Left ventricle myocardium inferior (tissue), 1 donor: ENCODE measurements at regions not wholly inside any gene's neighbourhood (a gene's known extent, or its start where the extent isn't known, plus 50 kb on each side); places are given as distances from the start of the nearest gene placed in this dataset.

Experiments
- DNase-seq: peaks from one replicate; pipeline ENCODE4 v3.0.0-alpha.2; 2020
- H3K27ac ChIP-seq: fragments of 200-600 bp; replicated peaks from 2 replicates; pipeline ENCODE4 v1.8.0; 2021
- H3K27me3 ChIP-seq: fragments of 200-600 bp; 2 replicates; pipeline ENCODE4 v1.8.0; 2021; ENCODE audit warnings: low read depth
- H3K36me3 ChIP-seq: fragments of 200-600 bp; 2 replicates; pipeline ENCODE4 v1.8.0; 2021
- H3K4me1 ChIP-seq: fragments of 200-600 bp; 2 replicates; pipeline ENCODE4 v1.8.0; 2021
- H3K4me3 ChIP-seq: fragments of 200-600 bp; 2 replicates; pipeline ENCODE4 v1.8.0; 2021; ENCODE audit warnings: mild to moderate bottlenecking, moderate library complexity
- H3K9me3 ChIP-seq: fragments of 200-600 bp; replicated peaks from 2 replicates; pipeline ENCODE4 v1.8.0; 2021
- intact Hi-C: fragments of 100-400 bp; cut with micrococcal nuclease; formaldehyde crosslinking; loops from one replicate; pipeline ENCODE4 v1.11.0; 2022
- TF ChIP-seq, protein P1 (sequence below): fragments of 200-600 bp; IDR thresholded peaks from 2 replicates; pipeline ENCODE4 v1.8.0; 2021; ENCODE audit warnings: antibody characterized with exemption, mild to moderate bottlenecking, borderline replicate concordance
- donor health status: DM: no; HTN: yes; CAD: no; lungs with severe emphysema.

GRCh38 chr15:66932634-66933024 is 132.8 kb upstream of the SMAD3 start:
- TF ChIP-seq, protein P1, sequence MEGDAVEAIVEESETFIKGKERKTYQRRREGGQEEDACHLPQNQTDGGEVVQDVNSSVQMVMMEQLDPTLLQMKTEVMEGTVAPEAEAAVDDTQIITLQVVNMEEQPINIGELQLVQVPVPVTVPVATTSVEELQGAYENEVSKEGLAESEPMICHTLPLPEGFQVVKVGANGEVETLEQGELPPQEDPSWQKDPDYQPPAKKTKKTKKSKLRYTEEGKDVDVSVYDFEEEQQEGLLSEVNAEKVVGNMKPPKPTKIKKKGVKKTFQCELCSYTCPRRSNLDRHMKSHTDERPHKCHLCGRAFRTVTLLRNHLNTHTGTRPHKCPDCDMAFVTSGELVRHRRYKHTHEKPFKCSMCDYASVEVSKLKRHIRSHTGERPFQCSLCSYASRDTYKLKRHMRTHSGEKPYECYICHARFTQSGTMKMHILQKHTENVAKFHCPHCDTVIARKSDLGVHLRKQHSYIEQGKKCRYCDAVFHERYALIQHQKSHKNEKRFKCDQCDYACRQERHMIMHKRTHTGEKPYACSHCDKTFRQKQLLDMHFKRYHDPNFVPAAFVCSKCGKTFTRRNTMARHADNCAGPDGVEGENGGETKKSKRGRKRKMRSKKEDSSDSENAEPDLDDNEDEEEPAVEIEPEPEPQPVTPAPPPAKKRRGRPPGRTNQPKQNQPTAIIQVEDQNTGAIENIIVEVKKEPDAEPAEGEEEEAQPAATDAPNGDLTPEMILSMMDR, result no peak
- H3K27me3 ChIP-seq, result no peaks in the 10 kb centered on the region

GRCh38 chr15:66933932-66934867 is 131.2 kb upstream of the SMAD3 start:
- no peak for DNase-seq
- TF ChIP-seq, protein P1, result no peak
- intact Hi-C loops, result no loop called here
- no peaks in the 10 kb centered on the region for H3K27me3 ChIP-seq
- H3K4me3 ChIP-seq, result no peak overlapping the region
- H3K4me1 ChIP-seq, result peaks cover 37% of the 10 kb centered on the region
- H3K36me3 ChIP-seq, result no peaks in the 10 kb centered on the region
- no peak overlapping the region for H3K27ac ChIP-seq
- peaks cover 15% of the 10 kb centered on the region for H3K9me3 ChIP-seq

More at GRCh38 chr15:66932634-66933024, 132.8 kb upstream of the SMAD3 start:
- intact Hi-C loops, result no loop called here
- Histone ChIP-seq H3K4me3 (no peak overlapping the region), H3K36me3 (no peaks in the 10 kb centered on the region), H3K9me3 (peaks cover 10% of the 10 kb centered on the region), H3K27ac (peak overlapping the region; percentile 47), H3K4me1 (peaks cover 47% of the 10 kb centered on the region)
- no peak for DNase-seq

GRCh38 chr15:66934868-66935520 is 130.4 kb upstream of the SMAD3 start:
- H3K27me3 ChIP-seq, result no peaks in the 10 kb centered on the region
- no peak for DNase-seq
- H3K4me1 ChIP-seq, result peaks cover 37% of the 10 kb centered on the region
- H3K36me3 ChIP-seq, result no peaks in the 10 kb centered on the region
- H3K4me3 ChIP-seq, result no peak overlapping the region
- H3K27ac ChIP-seq, result peak overlapping the region; percentile 80
- peaks cover 15% of the 10 kb centered on the region for H3K9me3 ChIP-seq
- TF ChIP-seq, protein P1, result no peak
- intact Hi-C loops, result no loop called here

DNA sequence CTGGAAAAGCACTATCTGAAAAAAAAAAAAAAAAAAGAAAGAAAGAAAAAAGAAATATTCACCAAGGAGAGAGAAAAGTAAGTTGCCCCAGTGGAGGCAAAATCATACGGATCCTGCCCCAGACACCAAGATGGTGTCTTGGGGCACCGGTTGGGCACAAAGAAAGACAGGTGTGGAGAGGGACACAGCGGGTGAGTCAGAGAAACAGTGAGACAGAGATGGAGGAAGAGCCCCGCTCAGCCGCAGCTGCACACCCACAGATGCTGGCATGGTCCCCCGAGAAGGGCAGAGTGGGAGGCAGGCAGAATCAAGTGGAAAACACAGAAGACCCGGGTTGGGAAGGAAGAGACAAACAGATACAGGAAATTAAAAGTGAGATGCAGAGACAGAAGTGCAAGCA is 129.7 kb upstream of the SMAD3 start:
- no peak for DNase-seq
- H3K4me1 ChIP-seq, result peaks cover 34% of the 10 kb centered on the region
- TF ChIP-seq, protein P1, result no peak
- no peaks in the 10 kb centered on the region for H3K36me3 ChIP-seq
- intact Hi-C loops, result no loop called here
- peak overlapping the region; percentile 80 for H3K27ac ChIP-seq
- peak overlapping the region; percentile 57 for H3K4me3 ChIP-seq
- H3K27me3 ChIP-seq, result no peaks in the 10 kb centered on the region
- H3K9me3 ChIP-seq, result peaks cover 15% of the 10 kb centered on the region

DNA sequence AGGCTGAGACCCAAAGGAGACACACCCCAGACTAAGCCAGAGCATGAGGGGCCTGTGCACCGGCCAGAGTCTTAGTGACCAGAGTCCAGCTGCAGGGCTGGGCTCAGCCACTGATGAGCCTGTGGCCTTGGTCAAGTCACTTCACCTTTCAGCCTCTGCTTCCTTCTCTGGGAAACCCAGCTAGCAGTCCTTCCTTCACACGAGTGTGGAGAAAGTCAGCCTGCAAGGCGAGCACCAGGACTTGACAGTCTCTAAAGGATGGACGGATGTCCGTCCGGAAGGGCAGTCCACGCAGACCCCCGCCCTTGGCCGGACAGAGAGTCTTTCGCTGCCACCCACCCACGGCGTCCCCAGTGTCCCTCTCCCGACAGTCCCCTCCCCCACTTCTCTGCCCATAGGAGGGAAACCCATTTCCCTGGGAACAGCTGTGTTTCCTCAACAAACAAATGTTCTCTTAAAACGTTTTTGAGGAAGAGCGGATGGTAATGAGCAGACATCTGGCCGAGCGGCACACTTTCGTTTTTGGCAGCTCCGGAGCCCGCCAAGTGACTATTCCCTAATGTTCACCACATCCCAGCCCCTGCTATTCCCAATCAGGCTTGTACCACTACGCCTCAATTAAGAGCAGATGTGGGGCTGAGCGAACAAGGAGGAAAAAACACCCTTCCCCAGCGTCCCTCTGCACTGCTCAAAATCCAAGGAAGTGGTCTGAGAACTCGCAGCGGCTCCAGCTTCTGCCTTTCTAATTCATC is 129.1 kb upstream of the SMAD3 start:
- intact Hi-C loops, result no loop called here
- DNase-seq, result peak; percentile 67
- H3K27me3 ChIP-seq, result no peaks in the 10 kb centered on the region
- peak overlapping the region; percentile 80 for H3K27ac ChIP-seq
- H3K4me1 ChIP-seq, result peaks cover 33% of the 10 kb centered on the region
- peaks cover 15% of the 10 kb centered on the region for H3K9me3 ChIP-seq
- H3K4me3 ChIP-seq, result peak overlapping the region; percentile 57
- TF ChIP-seq, protein P1, result no peak
- H3K36me3 ChIP-seq, result no peaks in the 10 kb centered on the region
